K562 (cell line): ENCODE measurements at regions not wholly inside any gene's neighbourhood (a gene's known extent, or its start where the extent isn't known, plus 50 kb on each side); places are given as distances from the start of the nearest gene placed in this dataset.

Source experiments
- ATAC-seq: fragments of 200-7000 bp; cut with Tn5 transposase; 3 replicates; pipeline ENCODE4 v1.9.1; 2020; ENCODE audit warnings: moderate library complexity
- BruUV-seq: library from RNA; stranded (reverse); fragments of 400-500 nt; replicated peaks from 2 replicates; lab custom pipeline; 2021; lab: Mats Ljungman, UMichigan
- CTCF ChIA-PET: fragments of 300-600 bp; formaldehyde crosslinking; extraction: SDS; loops from one replicate; lab custom pipeline; 2021; ENCODE audit warnings: low intra/inter-chr PET ratio; lab: Yijun Ruan, JAX
- POLR2A ChIA-PET: fragments of 300-600, 350-650 bp; sonication (Branson Sonifier 250); formaldehyde crosslinking; extraction: SDS; loops from one replicate; lab custom pipeline; 2021; ENCODE audit warnings: antibody characterized with exemption, inconsistent platforms; lab: Yijun Ruan, JAX
- DNase-seq, 4 experiments: peaks; one replicate each; pipeline versions ENCODE4 v3.0.0 to v3.0.0-alpha.2; 2011 to 2018; ENCODE audit warnings: low spot score in 3 of 4, mixed read lengths in 3 of 4; ENCODE audit errors: extremely low read depth in 1 of 4
- FAIRE-seq: peaks from 2 replicates; lab custom pipeline; 2011; peaks lifted over from hg19 to GRCh38; lab: Jason Lieb, UNC
- H2AFZ ChIP-seq: 2 replicates; pipeline ENCODE4 v1.6.0; 2011; ENCODE audit warnings: low read depth, low read length, control low read depth, inconsistent platforms
- H3K27ac ChIP-seq: fragments of 200-600 bp; 3 replicates; pipeline ENCODE4 v1.8.0; 2011; ENCODE audit warnings: low read depth, mild to moderate bottlenecking, control low read depth, inconsistent platforms, low read length, moderate library complexity, mixed read lengths; ENCODE audit errors: extremely low read depth
- H3K27me3 ChIP-seq, 2 experiments: fragments of 300-600 bp in 1 of 2; 2 replicates in 1 of 2; 3 replicates in 1 of 2; pipeline versions ENCODE4 v1.6.0 to v1.8.0; 2011; ENCODE audit warnings: inconsistent platforms in 2 of 2, low read length in 2 of 2, mild to moderate bottlenecking in 1 of 2, mixed read lengths in 1 of 2, moderate library complexity in 1 of 2; ENCODE audit not compliant: control insufficient read depth in 2 of 2, insufficient read depth in 2 of 2
- H3K36me3 ChIP-seq: fragments of 300-600 bp; 3 replicates; pipeline ENCODE4 v1.8.0; 2011; ENCODE audit warnings: mild to moderate bottlenecking, low read length, inconsistent platforms; ENCODE audit not compliant: control insufficient read depth, insufficient read depth
- H3K4me1 ChIP-seq, 2 experiments: fragments of 200-600 bp in 1 of 2; replicated peaks in 1 of 2; 2 replicates in 1 of 2; 3 replicates in 1 of 2; pipeline versions ENCODE4 v1.5.1 to v1.8.0; 2011; ENCODE audit warnings: inconsistent platforms in 2 of 2, low read length in 2 of 2, mild to moderate bottlenecking in 1 of 2, mixed read lengths in 1 of 2, moderate library complexity in 1 of 2; ENCODE audit not compliant: control insufficient read depth in 2 of 2, insufficient read depth in 2 of 2
- H3K4me2 ChIP-seq: 2 replicates; pipeline ENCODE4 v1.6.1; 2011; ENCODE audit warnings: low read length, control low read depth, inconsistent platforms, mixed read lengths; ENCODE audit not compliant: insufficient read depth
- H3K4me3 ChIP-seq: fragments of 200-600 bp; sonication (generic), shearing (Covaris generic); 2 replicates; pipeline ENCODE4 v1.5.1; 2016; ENCODE audit warnings: control low read depth, inconsistent platforms
- H3K79me2 ChIP-seq: fragments of 200-600 bp; 3 replicates; pipeline ENCODE4 v1.8.0; 2011; ENCODE audit warnings: low read length, inconsistent platforms; ENCODE audit not compliant: control insufficient read depth, insufficient read depth
- H3K9ac ChIP-seq, 2 experiments: 2 replicates each; pipeline versions ENCODE4 v1.6.0 to v1.6.1; 2011; ENCODE audit warnings: low read depth in 2 of 2, low read length in 2 of 2, control low read depth in 1 of 2, inconsistent platforms in 1 of 2, mild to moderate bottlenecking in 1 of 2, mixed read lengths in 1 of 2; ENCODE audit not compliant: insufficient read depth in 1 of 2
- H3K9me1 ChIP-seq: one replicate; pipeline ENCODE4 v1.6.0; 2011; ENCODE audit warnings: inconsistent platforms, mild to moderate bottlenecking, low read length, moderate library complexity; ENCODE audit not compliant: control insufficient read depth, insufficient read depth
- H3K9me3 ChIP-seq: replicated peaks from 2 replicates; pipeline ENCODE4 v1.5.1; 2011; ENCODE audit warnings: low read depth, low read length, inconsistent platforms; ENCODE audit not compliant: control insufficient read depth, insufficient read depth
- H4K20me1 ChIP-seq: replicated peaks from 2 replicates; pipeline ENCODE4 v1.6.1; 2011; ENCODE audit warnings: low read length, inconsistent platforms, mixed read lengths; ENCODE audit not compliant: control insufficient read depth, insufficient read depth
- CBX1 ChIP-seq: sonication (generic); IDR thresholded peaks from 2 replicates; pipeline ENCODE4 v1.6.1; 2016; ENCODE audit warnings: antibody characterized with exemption, low read depth, mild to moderate bottlenecking
- E2F1 ChIP-seq: sonication (generic); formaldehyde crosslinking; IDR thresholded peaks from 2 replicates; pipeline ENCODE4 v1.8.1; 2023; ENCODE audit warnings: mild to moderate bottlenecking, missing genetic modification reagents, moderate library complexity
- FOXJ3 ChIP-seq: sonication (generic); formaldehyde crosslinking; IDR thresholded peaks from 2 replicates; pipeline ENCODE4 v1.4.0; 2020; ENCODE audit warnings: mild to moderate bottlenecking, missing genetic modification reagents
- ILK ChIP-seq: fragments of 450-650 bp; IDR thresholded peaks from 2 replicates; pipeline ENCODE4 v1.6.1; 2016; ENCODE audit warnings: missing genetic modification characterization, low read depth, mild to moderate bottlenecking, missing compliant biosample characterization, moderate library complexity, borderline replicate concordance
- MNT ChIP-seq, 2 experiments: fragments of 450-650 bp; conservative IDR thresholded peaks; 2 replicates each; pipeline ENCODE4 v1.6.1; 2017; ENCODE audit warnings: mild to moderate bottlenecking in 2 of 2, moderate library complexity in 2 of 2
- NFXL1 ChIP-seq: fragments of 450-650 bp; formaldehyde crosslinking; IDR thresholded peaks from 2 replicates; pipeline ENCODE4 v1.4.0; 2021; ENCODE audit warnings: mild to moderate bottlenecking
- RBM22 ChIP-seq: fragments of 200-400 bp; formaldehyde crosslinking; IDR thresholded peaks from 2 replicates; pipeline ENCODE4 v1.6.1; 2018; ENCODE audit warnings: low read length, low read depth; ENCODE audit not compliant: poor library complexity, severe bottlenecking
- UBTF ChIP-seq, 2 experiments: IDR thresholded peaks; 2 replicates each; pipeline ENCODE4 v1.6.1; 2012; ENCODE audit warnings: improper control_type of control experiment in 2 of 2, low read depth in 2 of 2, low read length in 2 of 2, borderline replicate concordance in 1 of 2
- ZFP30 ChIP-seq: fragments of 250-450 bp; sonication (Bioruptor Pico); IDR thresholded peaks from 2 replicates; pipeline ENCODE4 v1.8.0; 2022; ENCODE audit warnings: moderate library complexity, mild to moderate bottlenecking, inconsistent platforms, borderline replicate concordance
- ZNF12 ChIP-seq: sonication (generic); formaldehyde crosslinking; IDR thresholded peaks from 2 replicates; pipeline ENCODE4 v1.4.0; 2020; ENCODE audit warnings: mild to moderate bottlenecking, missing genetic modification reagents
- ZNF41 ChIP-seq: fragments of 250-450 bp; sonication (Bioruptor Pico); conservative IDR thresholded peaks from 2 replicates; pipeline ENCODE4 v1.4.0; 2020; ENCODE audit warnings: mild to moderate bottlenecking
- WGBS: fragments of 100-300 bp; shearing (Covaris generic); methylation state at CpG from one replicate; pipeline ENCODE4 v1.1.6; 2016; ENCODE audit warnings: low coverage, mixed read lengths; ENCODE audit not compliant: insufficient coverage; ENCODE audit errors: missing lambda C conversion rate; 5-methylcytosine and 5-hydroxymethylcytosine counted together
- in situ Hi-C: fragments of 300-500 bp; cut with MboI; formaldehyde crosslinking; loops from 4 replicates; pipeline ENCODE4 v1.15.0; 2018; ENCODE audit warnings: inconsistent platforms, mixed read lengths
- intact Hi-C: fragments of 100-400 bp; cut with micrococcal nuclease; formaldehyde crosslinking; loops from 2 replicates; pipeline ENCODE4 v1.14.2; 2022

- H3K36me3 ChIP-seq = no peaks in the 10 kb centered on the region
- no peaks in the 10 kb centered on the region for H3K9me3 ChIP-seq
- H2AFZ ChIP-seq = no peak overlapping the region
- H3K79me2 ChIP-seq = no peaks in the 10 kb centered on the region
- H3K4me3 ChIP-seq = no peak overlapping the region
- H4K20me1 ChIP-seq = no peaks in the 10 kb centered on the region
- WGBS = 0% methylated on average over 11 of the region's 11 CpGs
- ATAC-seq (no peak), FAIRE-seq (no peak), DNase-seq (no peak)
- H3K27me3 ChIP-seq = peaks cover 0 to 28% of the 10 kb centered on the region in 2 experiments; a peak in 3 of 5 replicates
- no peak overlapping the region for H3K9ac ChIP-seq
- TF ChIP-seq ZFP30 (CRISPR knock-in tag) (no peak), ZNF12 (CRISPR knock-in tag) (no peak), MNT (conservative IDR thresholded peaks at IDR 0.05) (no peak), ZNF41 (no peak), ILK (tag) (no peak), FOXJ3 (CRISPR knock-in tag) (no peak), E2F1 (CRISPR knock-in tag) (no peak), UBTF (IDR thresholded peaks at IDR 0.05; ENCODE audit: borderline replicate concordance in 1 of 2, low read depth in 2 of 2, low read length in 2 of 2) (no peak), CBX1 (no peak), RBM22 (no peak), NFXL1 (CRISPR knock-in tag) (no peak)
- intact Hi-C loops = no loop called here
- ChIA-PET POLR2A (no interaction called here), CTCF (no interaction called here)
- in situ Hi-C loops = no loop called here
- H3K9me1 ChIP-seq = no peaks in the 10 kb centered on the region
- no peak overlapping the region for H3K27ac ChIP-seq
- BruUV-seq = no TSS peak
- H3K4me1 ChIP-seq = no peaks in the 10 kb centered on the region
- H3K4me2 ChIP-seq = no peak overlapping the region
These were observed 280.9 kb downstream of the CDH26 start for GRCh38 chr20:60238992-60239660.
